ENCODE measurements at regions not wholly inside any gene's neighbourhood (a gene's known extent, or its start where the extent isn't known, plus 50 kb on each side); places are given as distances from the start of the nearest gene placed in this dataset.

- Mint-ChIP-seq H3K9me3 (ENCODE audit: low read depth) (peaks cover 17% of the 10 kb centered on the region), H3K27me3 (no peaks in the 10 kb centered on the region), H3K36me3 (ENCODE audit: insufficient read depth) (peaks cover 3% of the 10 kb centered on the region), H3K4me1 (ENCODE audit: low read depth) (peaks cover 28% of the 10 kb centered on the region), H3K4me3 (ENCODE audit: low read depth) (no peak overlapping the region), H3K27ac (no peak overlapping the region)
- no peak for TF ChIP-seq CTCF (IDR thresholded peaks at IDR 0.05; ENCODE audit: unreplicated experiment)
- no peak for DNase-seq (ENCODE audit: low spot score, unreplicated experiment)
Observed at GRCh38 chr3:43176666-43177065, 70.8 kb upstream of the POMGNT2 start.

GRCh38 chr3:43175541-43175940, 69.7 kb upstream of the POMGNT2 start:
- no peak for TF ChIP-seq CTCF (IDR thresholded peaks at IDR 0.05; ENCODE audit: unreplicated experiment)
- no peak overlapping the region for H3K4me3 Mint-ChIP-seq (ENCODE audit: low read depth)
- H3K27ac Mint-ChIP-seq: no peak overlapping the region
- no peak for DNase-seq (ENCODE audit: low spot score, unreplicated experiment)
- no peaks in the 10 kb centered on the region for H3K27me3 Mint-ChIP-seq
- peaks cover 17% of the 10 kb centered on the region for H3K9me3 Mint-ChIP-seq (ENCODE audit: low read depth)
- peaks cover 3% of the 10 kb centered on the region for H3K36me3 Mint-ChIP-seq (ENCODE audit: insufficient read depth)
- peaks cover 21% of the 10 kb centered on the region for H3K4me1 Mint-ChIP-seq (ENCODE audit: low read depth)

- no peaks in the 10 kb centered on the region for H3K27me3 Mint-ChIP-seq
- H3K36me3 Mint-ChIP-seq (ENCODE audit: insufficient read depth): peaks cover 3% of the 10 kb centered on the region
- H3K27ac Mint-ChIP-seq: no peak overlapping the region
- no peak overlapping the region for H3K4me3 Mint-ChIP-seq (ENCODE audit: low read depth)
- no peak for TF ChIP-seq CTCF (IDR thresholded peaks at IDR 0.05; ENCODE audit: unreplicated experiment)
- peaks cover 17% of the 10 kb centered on the region for H3K9me3 Mint-ChIP-seq (ENCODE audit: low read depth)
- peaks cover 9% of the 10 kb centered on the region for H3K4me1 Mint-ChIP-seq (ENCODE audit: low read depth)
- no peak for DNase-seq (ENCODE audit: low spot score, unreplicated experiment)
Observed at GRCh38 chr3:43173949-43174348, 68.1 kb upstream of the POMGNT2 start.

GRCh38 chr3:43171748-43172147, 65.9 kb upstream of the POMGNT2 start:
- Mint-ChIP-seq H3K27ac (no peak overlapping the region), H3K36me3 (ENCODE audit: insufficient read depth) (peaks cover 3% of the 10 kb centered on the region), H3K9me3 (ENCODE audit: low read depth) (peaks cover 20% of the 10 kb centered on the region), H3K4me1 (ENCODE audit: low read depth) (peaks cover 3% of the 10 kb centered on the region), H3K27me3 (no peaks in the 10 kb centered on the region), H3K4me3 (ENCODE audit: low read depth) (no peak overlapping the region)
- no peak for TF ChIP-seq CTCF (IDR thresholded peaks at IDR 0.05; ENCODE audit: unreplicated experiment)
- no peak for DNase-seq (ENCODE audit: low spot score, unreplicated experiment)

GRCh38 chr3:43170553-43170952, 64.7 kb upstream of the POMGNT2 start:
- TF ChIP-seq CTCF (IDR thresholded peaks at IDR 0.05; ENCODE audit: unreplicated experiment): no peak
- H3K4me1 Mint-ChIP-seq (ENCODE audit: low read depth): peaks cover 2% of the 10 kb centered on the region

More at GRCh38 chr3:43170553-43170952, 64.7 kb upstream of the POMGNT2 start:
- Mint-ChIP-seq H3K27me3 (no peaks in the 10 kb centered on the region), H3K9me3 (ENCODE audit: low read depth) (peaks cover 32% of the 10 kb centered on the region), H3K27ac (no peak overlapping the region), H3K4me3 (ENCODE audit: low read depth) (no peak overlapping the region), H3K36me3 (ENCODE audit: insufficient read depth) (peaks cover 6% of the 10 kb centered on the region)
- no peak for DNase-seq (ENCODE audit: low spot score, unreplicated experiment)
